Loucy (cell line): ENCODE measurements at regions not wholly inside any gene's neighbourhood (a gene's known extent, or its start where the extent isn't known, plus 50 kb on each side); places are given as distances from the start of the nearest gene placed in this dataset.

Source experiments
- H2AFZ ChIP-seq: fragments of 200-600 bp; sonication (generic); 2 replicates; pipeline ENCODE4 v1.6.0; 2016; ENCODE audit warnings: antibody characterized with exemption, mild to moderate bottlenecking, low read length, moderate library complexity
- H3F3A ChIP-seq: fragments of 200-600 bp; 2 replicates; pipeline ENCODE4 v1.6.0; 2016; ENCODE audit warnings: antibody characterized with exemption, low read depth, mild to moderate bottlenecking
- H3K27me3 ChIP-seq: fragments of 200-600 bp; sonication (generic); 2 replicates; pipeline ENCODE4 v1.6.1; 2014; ENCODE audit warnings: low read length, mild to moderate bottlenecking; ENCODE audit not compliant: insufficient read depth, poor library complexity, severe bottlenecking
- H3K36me3 ChIP-seq: fragments of 200-600 bp; sonication (generic); 2 replicates; pipeline ENCODE4 v1.6.1; 2016; ENCODE audit warnings: low read length; ENCODE audit not compliant: insufficient read depth
- H3K4me1 ChIP-seq: fragments of 200-600 bp; sonication (generic); 2 replicates; pipeline ENCODE4 v1.5.1; 2014; ENCODE audit warnings: low read length, mild to moderate bottlenecking; ENCODE audit not compliant: insufficient read depth, poor library complexity, severe bottlenecking
- H3K4me2 ChIP-seq: fragments of 200-600 bp; sonication (generic); 2 replicates; pipeline ENCODE4 v1.6.0; 2014; ENCODE audit warnings: antibody characterized with exemption, low read length, low read depth, mild to moderate bottlenecking; ENCODE audit not compliant: poor library complexity, severe bottlenecking
- H3K4me3 ChIP-seq: fragments of 200-600 bp; sonication (generic); 2 replicates; pipeline ENCODE4 v1.5.1; 2014; ENCODE audit warnings: low read length, mild to moderate bottlenecking, mixed read lengths; ENCODE audit not compliant: poor library complexity, severe bottlenecking
- H3K79me2 ChIP-seq: fragments of 200-600 bp; sonication (generic); 2 replicates; pipeline ENCODE4 v1.6.1; 2014; ENCODE audit warnings: low read length; ENCODE audit not compliant: insufficient read depth
- H3K9ac ChIP-seq: fragments of 200-600 bp; sonication (generic); 2 replicates; pipeline ENCODE4 v1.6.0; 2014; ENCODE audit warnings: mild to moderate bottlenecking, low read depth, low read length, moderate library complexity; ENCODE audit not compliant: poor library complexity, severe bottlenecking
- H3K9me2 ChIP-seq: fragments of 200-600 bp; sonication (generic); replicated peaks from 2 replicates; pipeline ENCODE4 v1.6.1; 2016; ENCODE audit warnings: low read depth, low read length, mixed read lengths
- H3K9me3 ChIP-seq: fragments of 200-600 bp; sonication (generic); 2 replicates; pipeline ENCODE4 v1.6.1; 2014; ENCODE audit warnings: mild to moderate bottlenecking, antibody characterized with exemption, low read length, low read depth; ENCODE audit not compliant: insufficient read depth
- H4K20me1 ChIP-seq: fragments of 200-600 bp; sonication (generic); 2 replicates; pipeline ENCODE4 v1.6.0; 2014; ENCODE audit warnings: antibody characterized with exemption, low read length, mild to moderate bottlenecking; ENCODE audit not compliant: insufficient read depth, poor library complexity, severe bottlenecking
- CTCF ChIP-seq: fragments of 200-600 bp; sonication (generic); conservative IDR thresholded peaks from 2 replicates; pipeline ENCODE4 v1.5.1; 2014; ENCODE audit warnings: mild to moderate bottlenecking, antibody characterized with exemption, low read length
- EZH2phosphoT487 ChIP-seq: fragments of 200-600 bp; IDR thresholded peaks from 2 replicates; pipeline ENCODE4 v1.6.1; 2018; ENCODE audit warnings: antibody characterized with exemption, mild to moderate bottlenecking, moderate library complexity, borderline replicate concordance

- no peaks in the 10 kb centered on the region; the same call in 1 of the 2 replicates for H3K9me2 ChIP-seq
- no peak overlapping the region for H2AFZ ChIP-seq
- H3K4me1 ChIP-seq, result no peaks in the 10 kb centered on the region
- H3K4me2 ChIP-seq, result no peak overlapping the region
- no peak overlapping the region for H3K4me3 ChIP-seq
- H3K9me3 ChIP-seq, result no peaks in the 10 kb centered on the region
- H3K27me3 ChIP-seq, result no peaks in the 10 kb centered on the region
- no peak overlapping the region for H3K9ac ChIP-seq
- no peaks in the 10 kb centered on the region for H4K20me1 ChIP-seq
- no peaks in the 10 kb centered on the region for H3F3A ChIP-seq
- H3K36me3 ChIP-seq, result no peaks in the 10 kb centered on the region
- TF ChIP-seq CTCF (no peak), EZH2phosphoT487 (no peak)
- H3K79me2 ChIP-seq, result no peaks in the 10 kb centered on the region
These were observed 215.3 kb downstream of the ATP23 start for GRCh38 chr12:58156697-58157096.

GRCh38 chr12:58159941-58160340 lies 218.6 kb downstream of the ATP23 start:
- no peaks in the 10 kb centered on the region for H3K79me2 ChIP-seq
- H3K4me1 ChIP-seq, result no peaks in the 10 kb centered on the region
- H3K4me2 ChIP-seq, result no peak overlapping the region
- no peak overlapping the region for H3K9ac ChIP-seq
- H4K20me1 ChIP-seq, result no peaks in the 10 kb centered on the region
- H3K9me2 ChIP-seq, result no peaks in the 10 kb centered on the region
- no peaks in the 10 kb centered on the region for H3K36me3 ChIP-seq
- no peak overlapping the region for H2AFZ ChIP-seq
- H3K27me3 ChIP-seq, result no peaks in the 10 kb centered on the region
- no peak overlapping the region for H3K4me3 ChIP-seq
- TF ChIP-seq EZH2phosphoT487, result no peak
- TF ChIP-seq CTCF, result no peak
- H3F3A ChIP-seq, result no peaks in the 10 kb centered on the region
- no peaks in the 10 kb centered on the region for H3K9me3 ChIP-seq

GRCh38 chr12:58161773-58162172 lies 220.4 kb downstream of the ATP23 start:
- Histone ChIP-seq H3K4me2 (no peak overlapping the region), H4K20me1 (no peaks in the 10 kb centered on the region), H2AFZ (no peak overlapping the region), H3K36me3 (no peaks in the 10 kb centered on the region), H3K9me3 (no peaks in the 10 kb centered on the region), H3F3A (no peaks in the 10 kb centered on the region), H3K9ac (no peak overlapping the region), H3K79me2 (no peaks in the 10 kb centered on the region), H3K4me1 (no peaks in the 10 kb centered on the region), H3K4me3 (no peak overlapping the region), H3K9me2 (no peaks in the 10 kb centered on the region), H3K27me3 (no peaks in the 10 kb centered on the region)
- no peak for TF ChIP-seq EZH2phosphoT487
- TF ChIP-seq CTCF, result no peak
